Endothelial cell (in vitro differentiated cells): ENCODE measurements at regions not wholly inside any gene's neighbourhood (a gene's known extent, or its start where the extent isn't known, plus 50 kb on each side); places are given as distances from the start of the nearest gene placed in this dataset.
"Not testable (repeated sequence)": the region's sequence is repeated elsewhere in the genome, so short reads cannot be mapped to it uniquely, and the experiment has no call there.

Experiments used
- DNase-seq: peaks from one replicate; pipeline ENCODE4 v3.0.0; 2021; ENCODE audit warnings: low spot score
- H3K27ac Mint-ChIP-seq: one replicate; pipeline ENCODE4 v1.8.0; 2021; ENCODE audit warnings: mixed read lengths, inconsistent platforms; ENCODE audit not compliant: unreplicated experiment
- H3K27me3 Mint-ChIP-seq: one replicate; pipeline ENCODE4 v1.8.0; 2021; ENCODE audit warnings: mild to moderate bottlenecking, moderate library complexity, mixed read lengths, inconsistent platforms; ENCODE audit not compliant: unreplicated experiment
- H3K36me3 Mint-ChIP-seq: one replicate; pipeline ENCODE4 v1.8.0; 2021; ENCODE audit warnings: mild to moderate bottlenecking, low read depth, mixed read lengths, inconsistent platforms; ENCODE audit not compliant: unreplicated experiment
- H3K4me1 Mint-ChIP-seq: one replicate; pipeline ENCODE4 v1.8.0; 2021; ENCODE audit warnings: mild to moderate bottlenecking, mixed read lengths, inconsistent platforms; ENCODE audit not compliant: unreplicated experiment
- H3K4me3 Mint-ChIP-seq: one replicate; pipeline ENCODE4 v1.8.0; 2021; ENCODE audit warnings: mild to moderate bottlenecking, mixed read lengths, inconsistent platforms; ENCODE audit not compliant: unreplicated experiment
- H3K9me3 Mint-ChIP-seq: one replicate; pipeline ENCODE4 v1.8.0; 2021; ENCODE audit warnings: mixed read lengths, inconsistent platforms; ENCODE audit not compliant: unreplicated experiment
- CTCF ChIP-seq: fragments of 200-600 bp; sonication (generic); IDR thresholded peaks from one replicate; pipeline ENCODE4 v1.5.0; 2021; ENCODE audit warnings: antibody characterized with exemption; ENCODE audit not compliant: unreplicated experiment

GRCh38 chr1:73674945-73675561, 522.9 kb downstream of the LRRIQ3 start:
- no peak overlapping the region for H3K27ac Mint-ChIP-seq
- no peak overlapping the region for H3K4me3 Mint-ChIP-seq
- no peaks in the 10 kb centered on the region for H3K36me3 Mint-ChIP-seq
- peaks cover 3% of the 10 kb centered on the region for H3K27me3 Mint-ChIP-seq
- no peaks in the 10 kb centered on the region for H3K4me1 Mint-ChIP-seq
- TF ChIP-seq CTCF: peak; percentile 63
- DNase-seq: no peak
- H3K9me3 Mint-ChIP-seq: no peaks in the 10 kb centered on the region

DNA sequence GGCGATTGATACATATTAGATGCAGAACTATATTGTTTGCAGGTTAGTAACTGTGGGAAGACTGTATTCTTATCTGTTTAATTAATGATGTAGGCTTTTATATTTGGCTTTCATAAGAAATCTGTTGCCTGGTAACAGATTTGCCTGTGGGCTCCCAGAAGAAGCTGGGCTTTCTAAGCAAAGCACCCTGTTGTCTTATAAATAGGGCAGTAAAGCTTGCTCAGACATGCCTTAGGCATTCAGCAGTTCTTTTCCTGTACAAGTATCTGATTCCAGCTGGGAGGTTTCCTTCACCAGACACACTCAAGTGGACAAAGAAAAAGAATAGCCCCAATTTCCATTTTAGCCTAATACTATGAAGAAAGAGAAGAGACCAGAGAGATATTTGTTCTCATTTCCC, 524.0 kb downstream of the LRRIQ3 start:
- no peak for TF ChIP-seq CTCF
- Mint-ChIP-seq H3K27me3 (peaks cover 3% of the 10 kb centered on the region), H3K36me3 (no peaks in the 10 kb centered on the region), H3K9me3 (no peaks in the 10 kb centered on the region), H3K27ac (no peak overlapping the region), H3K4me1 (no peaks in the 10 kb centered on the region), H3K4me3 (no peak overlapping the region)
- no peak for DNase-seq

- no peak overlapping the region for H3K4me3 Mint-ChIP-seq
- H3K4me1 Mint-ChIP-seq: no peaks in the 10 kb centered on the region
- no peak for TF ChIP-seq CTCF
- no peaks in the 10 kb centered on the region for H3K36me3 Mint-ChIP-seq
- no peak overlapping the region for H3K27ac Mint-ChIP-seq
- no peaks in the 10 kb centered on the region for H3K27me3 Mint-ChIP-seq
- no peak for DNase-seq
- H3K9me3 Mint-ChIP-seq: no peaks in the 10 kb centered on the region
Measured at GRCh38 chr1:73671530-73671929, 526.4 kb downstream of the LRRIQ3 start.

DNA sequence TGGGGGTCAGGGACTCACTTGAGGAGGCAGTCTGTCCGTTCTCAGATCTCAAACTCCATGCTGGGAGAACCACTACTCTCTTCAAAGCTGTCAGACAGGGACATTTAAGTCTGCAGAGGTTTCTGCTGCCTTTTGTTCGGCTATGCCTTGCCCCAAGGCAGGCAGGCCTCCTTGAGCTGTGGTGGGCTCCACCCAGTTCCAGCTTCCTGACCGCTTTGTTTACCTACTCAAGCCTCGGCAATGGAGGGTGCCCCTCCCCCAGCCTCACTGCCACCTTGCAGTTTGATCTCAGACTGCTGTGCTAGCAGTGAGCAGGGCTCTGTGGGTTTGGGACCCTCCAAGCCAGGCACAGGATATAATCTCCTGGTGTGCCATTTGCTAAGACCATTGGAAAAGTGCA, 530.0 kb downstream of the LRRIQ3 start:
- H3K27me3 Mint-ChIP-seq, H3K27ac Mint-ChIP-seq, H3K4me1 Mint-ChIP-seq, DNase-seq, H3K4me3 Mint-ChIP-seq, H3K36me3 Mint-ChIP-seq, H3K9me3 Mint-ChIP-seq: not testable (repeated sequence)

DNA sequence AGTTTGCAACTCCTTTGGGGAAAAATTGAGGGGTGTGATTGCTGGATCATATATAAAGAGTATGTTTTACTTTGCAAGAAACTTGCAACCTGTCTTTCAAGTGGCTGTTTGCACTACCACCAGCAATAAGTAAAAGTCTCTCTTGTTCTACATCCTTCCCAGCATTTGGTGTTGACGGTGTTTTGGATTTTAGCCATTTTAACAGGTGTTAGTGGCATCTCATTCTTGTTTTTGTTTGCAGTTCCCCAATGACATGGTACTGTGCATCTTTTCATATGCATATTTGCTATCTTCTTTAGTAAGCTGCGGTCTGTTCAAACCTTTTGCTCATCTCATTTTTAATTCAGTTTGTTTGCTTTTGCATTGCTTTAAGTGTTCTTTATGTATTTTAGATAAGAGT, 535.5 kb downstream of the LRRIQ3 start:
- Mint-ChIP-seq H3K4me3 (no peak overlapping the region), H3K27me3 (no peaks in the 10 kb centered on the region), H3K36me3 (no peaks in the 10 kb centered on the region), H3K9me3 (no peaks in the 10 kb centered on the region), H3K27ac (no peak overlapping the region), H3K4me1 (no peaks in the 10 kb centered on the region)
- no peak for DNase-seq
- TF ChIP-seq CTCF: no peak
